SK-N-MC (cell line): ENCODE measurements at regions not wholly inside any gene's neighbourhood (a gene's known extent, or its start where the extent isn't known, plus 50 kb on each side); places are given as distances from the start of the nearest gene placed in this dataset.

ENCODE experiments used
- DNase-seq: peaks from one replicate; pipeline ENCODE4 v3.0.0-alpha.2; 2011; ENCODE audit warnings: low read depth, low spot score
- H3K27ac ChIP-seq: fragments of 200-600 bp; sonication (generic); 2 replicates; pipeline ENCODE4 v1.5.1; 2016; ENCODE audit warnings: mixed run types
- H3K36me3 ChIP-seq: fragments of 200-600 bp; sonication (generic); 2 replicates; pipeline ENCODE4 v1.6.1; 2017; ENCODE audit warnings: antibody characterized with exemption, low read length, mixed read lengths; ENCODE audit not compliant: insufficient read depth
- H3K4me3 ChIP-seq: fragments of 200-600 bp; sonication (generic); 2 replicates; pipeline ENCODE4 v1.5.1; 2016
- H3K9ac ChIP-seq: fragments of 200-600 bp; sonication (generic); 2 replicates; pipeline ENCODE4 v1.8.0; 2017; ENCODE audit warnings: mixed run types, mixed read lengths; ENCODE audit not compliant: insufficient read length
- H3K9me3 ChIP-seq: fragments of 200-600 bp; sonication (generic); 2 replicates; pipeline ENCODE4 v1.6.1; 2017; ENCODE audit warnings: low read depth, mild to moderate bottlenecking, antibody characterized with exemption, low read length, moderate library complexity, mixed read lengths
- EZH2 ChIP-seq: fragments of 200-600 bp; sonication (generic); IDR thresholded peaks from one replicate; pipeline ENCODE4 v1.6.1; 2017; ENCODE audit warnings: antibody characterized with exemption
- FOXP2 ChIP-seq: optimal IDR thresholded peaks from 2 replicates; pipeline ENCODE3; 2011; ENCODE audit warnings: mild to moderate bottlenecking, moderate library complexity; ENCODE audit not compliant: insufficient read depth; ENCODE audit errors: extremely low read length, control extremely low read depth
- POLR2AphosphoS5 ChIP-seq: IDR thresholded peaks from 2 replicates; pipeline ENCODE4 v1.6.1; 2012; ENCODE audit warnings: mild to moderate bottlenecking, low read depth, low read length, borderline replicate concordance

- Histone ChIP-seq H3K9ac (no peak overlapping the region), H3K9me3 (no peaks in the 10 kb centered on the region), H3K36me3 (no peaks in the 10 kb centered on the region), H3K27ac (no peak overlapping the region), H3K4me3 (no peak overlapping the region)
- no peak for DNase-seq
- TF ChIP-seq EZH2 (no peak), FOXP2 (no peak)
Measured at GRCh38 chr2:224258059-224258458, 143.8 kb downstream of the FAM124B start.

- DNase-seq = no peak
- TF ChIP-seq FOXP2 = no peak
- TF ChIP-seq EZH2 = no peak
- no peak for TF ChIP-seq POLR2AphosphoS5
- no peaks in the 10 kb centered on the region for H3K36me3 ChIP-seq
- no peak overlapping the region for H3K9ac ChIP-seq
- no peaks in the 10 kb centered on the region for H3K9me3 ChIP-seq
- H3K27ac ChIP-seq = no peak overlapping the region
- H3K4me3 ChIP-seq = no peak overlapping the region
Measured at GRCh38 chr2:224257156-224257555, 144.8 kb downstream of the FAM124B start.

- TF ChIP-seq POLR2AphosphoS5 = no peak
- TF ChIP-seq FOXP2 = no peak
- no peak for TF ChIP-seq EZH2
- DNase-seq = no peak
- Histone ChIP-seq H3K9ac (no peak overlapping the region), H3K36me3 (no peaks in the 10 kb centered on the region), H3K9me3 (no peaks in the 10 kb centered on the region), H3K27ac (no peak overlapping the region), H3K4me3 (no peak overlapping the region)
Measured at GRCh38 chr2:224253464-224253863, 148.4 kb downstream of the FAM124B start.

- no peak overlapping the region for H3K9ac ChIP-seq
- H3K9me3 ChIP-seq = no peaks in the 10 kb centered on the region
- H3K4me3 ChIP-seq = no peak overlapping the region
- H3K36me3 ChIP-seq = no peaks in the 10 kb centered on the region
- no peak for TF ChIP-seq POLR2AphosphoS5
- TF ChIP-seq EZH2 = no peak
- no peak for TF ChIP-seq FOXP2
- no peak for DNase-seq
- H3K27ac ChIP-seq = no peak overlapping the region
Measured at GRCh38 chr2:224252631-224253030, 149.3 kb downstream of the FAM124B start.

GRCh38 chr2:224248944-224249371 lies 152.9 kb downstream of the FAM124B start:
- H3K36me3 ChIP-seq = no peaks in the 10 kb centered on the region
- no peak for TF ChIP-seq FOXP2
- TF ChIP-seq EZH2 = no peak
- no peak for TF ChIP-seq POLR2AphosphoS5
- peak overlapping the region; percentile 19; the same call in 1 of the 2 replicates for H3K4me3 ChIP-seq
- no peak overlapping the region for H3K27ac ChIP-seq
- H3K9ac ChIP-seq = no peak overlapping the region
- no peak for DNase-seq
- no peaks in the 10 kb centered on the region for H3K9me3 ChIP-seq

- H3K36me3 ChIP-seq = no peaks in the 10 kb centered on the region
- no peaks in the 10 kb centered on the region for H3K9me3 ChIP-seq
- H3K9ac ChIP-seq = no peak overlapping the region
- H3K4me3 ChIP-seq = no peak overlapping the region
- TF ChIP-seq FOXP2 (no peak), EZH2 (no peak), POLR2AphosphoS5 (no peak)
- no peak for DNase-seq
- H3K27ac ChIP-seq = no peak overlapping the region
Measured at GRCh38 chr2:224242561-224242960, 159.3 kb downstream of the FAM124B start.

GRCh38 chr2:224241812-224242211 lies 160.1 kb downstream of the FAM124B start:
- Histone ChIP-seq H3K27ac (no peak overlapping the region), H3K4me3 (no peak overlapping the region), H3K9ac (no peak overlapping the region), H3K36me3 (no peaks in the 10 kb centered on the region), H3K9me3 (no peaks in the 10 kb centered on the region)
- no peak for DNase-seq
- TF ChIP-seq POLR2AphosphoS5 (no peak), EZH2 (no peak), FOXP2 (no peak)

GRCh38 chr2:224241001-224241400 lies 160.9 kb downstream of the FAM124B start:
- Histone ChIP-seq H3K9ac (no peak overlapping the region), H3K36me3 (no peaks in the 10 kb centered on the region), H3K9me3 (no peaks in the 10 kb centered on the region), H3K4me3 (no peak overlapping the region), H3K27ac (no peak overlapping the region)
- TF ChIP-seq FOXP2 = no peak
- TF ChIP-seq EZH2 = no peak
- no peak for TF ChIP-seq POLR2AphosphoS5
- no peak for DNase-seq

- no peaks in the 10 kb centered on the region for H3K36me3 ChIP-seq
- H3K9me3 ChIP-seq = no peaks in the 10 kb centered on the region
- no peak overlapping the region for H3K9ac ChIP-seq
- no peak for TF ChIP-seq FOXP2
- no peak for TF ChIP-seq EZH2
- no peak overlapping the region for H3K27ac ChIP-seq
- no peak for DNase-seq
- H3K4me3 ChIP-seq = no peak overlapping the region
Measured at GRCh38 chr2:224223851-224224555, 177.9 kb downstream of the FAM124B start.
